ENCODE measurements at regions not wholly inside any gene's neighbourhood (a gene's known extent, or its start where the extent isn't known, plus 50 kb on each side); places are given as distances from the start of the nearest gene placed in this dataset.

GRCh38 chr12:107478881-107479280 lies 206.7 kb upstream of the PWP1 start:
- H3K9me3 ChIP-seq = no peaks in the 10 kb centered on the region
- DNase-seq = no peak
- TF ChIP-seq CTCF (IDR thresholded peaks at IDR 0.05) = no peak
- TF ChIP-seq POLR2A (IDR thresholded peaks at IDR 0.05) = no peak
- no peak overlapping the region for H3K4me3 ChIP-seq
- H3K36me3 ChIP-seq = no peaks in the 10 kb centered on the region
- no peaks in the 10 kb centered on the region for H3K27me3 ChIP-seq
- peaks cover 0 to 4% (median 0%) of the 10 kb centered on the region in 4 donors for H3K4me1 ChIP-seq
- H3K27ac ChIP-seq = no peak overlapping the region

- no peak overlapping the region for H3K27ac ChIP-seq
- no peak overlapping the region for H3K4me3 ChIP-seq
- TF ChIP-seq CTCF (IDR thresholded peaks at IDR 0.05) (no peak), POLR2A (IDR thresholded peaks at IDR 0.05) (no peak)
- no peaks in the 10 kb centered on the region for H3K36me3 ChIP-seq
- no peaks in the 10 kb centered on the region for H3K4me1 ChIP-seq
- no peaks in the 10 kb centered on the region for H3K27me3 ChIP-seq
- no peaks in the 10 kb centered on the region for H3K9me3 ChIP-seq
- DNase-seq = no peak
These were observed 204.6 kb upstream of the PWP1 start for GRCh38 chr12:107480836-107481608.

- Histone ChIP-seq H3K4me3 (no peak overlapping the region), H3K27ac (peak overlapping the region in 1 of 4 donors; percentile 49), H3K36me3 (no peaks in the 10 kb centered on the region), H3K4me1 (no peaks in the 10 kb centered on the region), H3K27me3 (no peaks in the 10 kb centered on the region), H3K9me3 (no peaks in the 10 kb centered on the region)
- peak in 1 of 3 donors; percentile 62 for DNase-seq
- TF ChIP-seq CTCF (IDR thresholded peaks at IDR 0.05) (no peak), POLR2A (IDR thresholded peaks at IDR 0.05) (no peak)
These were observed 201.4 kb upstream of the PWP1 start for GRCh38 chr12:107484230-107484629.

GRCh38 chr12:107484941-107485340 lies 200.7 kb upstream of the PWP1 start:
- Histone ChIP-seq H3K27me3 (no peaks in the 10 kb centered on the region), H3K27ac (peak overlapping the region in 1 of 4 donors; percentile 49), H3K4me1 (no peaks in the 10 kb centered on the region), H3K9me3 (no peaks in the 10 kb centered on the region), H3K36me3 (no peaks in the 10 kb centered on the region), H3K4me3 (no peak overlapping the region)
- DNase-seq = no peak
- TF ChIP-seq CTCF (IDR thresholded peaks at IDR 0.05) (no peak), POLR2A (IDR thresholded peaks at IDR 0.05) (no peak)

- Histone ChIP-seq H3K27ac (no peak overlapping the region), H3K27me3 (no peaks in the 10 kb centered on the region), H3K9me3 (no peaks in the 10 kb centered on the region), H3K36me3 (no peaks in the 10 kb centered on the region), H3K4me3 (no peak overlapping the region), H3K4me1 (no peaks in the 10 kb centered on the region)
- DNase-seq = no peak
- TF ChIP-seq CTCF (IDR thresholded peaks at IDR 0.05) (no peak), POLR2A (IDR thresholded peaks at IDR 0.05) (no peak)
These were observed 199.9 kb upstream of the PWP1 start for GRCh38 chr12:107485731-107486130.

All from Peyer's patch (tissue), 4 donors.